IgD-negative memory B cell (primary cell): ENCODE measurements at regions not wholly inside any gene's neighbourhood (a gene's known extent, or its start where the extent isn't known, plus 50 kb on each side); places are given as distances from the start of the nearest gene placed in this dataset.
"Not testable (repeated sequence)": the region's sequence is repeated elsewhere in the genome, so short reads cannot be mapped to it uniquely, and the experiment has no call there.

Experiments used
- H3K27ac Mint-ChIP-seq, 3 donors: one replicate each; pipeline ENCODE4 v1.8.0; 2020 to 2022; ENCODE audit warnings: mild to moderate bottlenecking in 3 of 3, mixed read lengths in 3 of 3, moderate library complexity in 1 of 3
- H3K27me3 Mint-ChIP-seq: one replicate; pipeline ENCODE4 v1.8.0; 2021; ENCODE audit warnings: mixed read lengths
- H3K36me3 Mint-ChIP-seq: one replicate; pipeline ENCODE4 v1.8.0; 2020; ENCODE audit warnings: mild to moderate bottlenecking, mixed read lengths
- H3K4me1 Mint-ChIP-seq, 3 donors: one replicate each; pipeline ENCODE4 v1.8.0; 2020 to 2022; ENCODE audit warnings: mixed read lengths in 3 of 3, mild to moderate bottlenecking in 1 of 3
- H3K4me3 Mint-ChIP-seq, 4 donors: one replicate each; pipeline ENCODE4 v1.8.0; 2020 to 2022; ENCODE audit warnings: mild to moderate bottlenecking in 4 of 4, mixed read lengths in 4 of 4, moderate library complexity in 3 of 4
- H3K9me3 Mint-ChIP-seq, 3 donors: one replicate each; pipeline ENCODE4 v1.8.0; 2020 to 2021; ENCODE audit warnings: mixed read lengths in 3 of 3, mild to moderate bottlenecking in 1 of 3

- H3K4me1 Mint-ChIP-seq, H3K27ac Mint-ChIP-seq, H3K27me3 Mint-ChIP-seq, H3K9me3 Mint-ChIP-seq, H3K36me3 Mint-ChIP-seq, H3K4me3 Mint-ChIP-seq: not testable (repeated sequence)
Observed at GRCh38 chr18:66866427-66866940, 262.6 kb upstream of the CDH19 start.

- no peak overlapping the region for H3K27ac Mint-ChIP-seq
- no peaks in the 10 kb centered on the region for H3K27me3 Mint-ChIP-seq
- no peaks in the 10 kb centered on the region for H3K4me1 Mint-ChIP-seq
- peaks cover 0 to 25% (median 5%) of the 10 kb centered on the region in 3 donors for H3K9me3 Mint-ChIP-seq
- H3K4me3 Mint-ChIP-seq, result no peak overlapping the region
- no peaks in the 10 kb centered on the region for H3K36me3 Mint-ChIP-seq
Observed at GRCh38 chr18:66838340-66838987, 234.6 kb upstream of the CDH19 start.

- no peak overlapping the region for H3K27ac Mint-ChIP-seq
- peaks cover 0 to 6% (median 4%) of the 10 kb centered on the region in 3 donors for H3K9me3 Mint-ChIP-seq
- no peaks in the 10 kb centered on the region for H3K27me3 Mint-ChIP-seq
- no peak overlapping the region for H3K4me3 Mint-ChIP-seq
- H3K4me1 Mint-ChIP-seq, result no peaks in the 10 kb centered on the region
- H3K36me3 Mint-ChIP-seq, result no peaks in the 10 kb centered on the region
Observed at GRCh38 chr18:66833646-66834045, 229.8 kb upstream of the CDH19 start.

- H3K27ac Mint-ChIP-seq, result no peak overlapping the region
- no peaks in the 10 kb centered on the region for H3K4me1 Mint-ChIP-seq
- no peaks in the 10 kb centered on the region for H3K27me3 Mint-ChIP-seq
- H3K4me3 Mint-ChIP-seq, result no peak overlapping the region
- peaks cover 0 to 2% (median 2%) of the 10 kb centered on the region in 3 donors for H3K9me3 Mint-ChIP-seq
- no peaks in the 10 kb centered on the region for H3K36me3 Mint-ChIP-seq
Observed at GRCh38 chr18:66826211-66826610, 222.3 kb upstream of the CDH19 start.

GRCh38 chr18:66825347-66825746 is 221.5 kb upstream of the CDH19 start:
- peaks cover 0 to 2% (median 0%) of the 10 kb centered on the region in 3 donors for H3K9me3 Mint-ChIP-seq
- no peak overlapping the region for H3K4me3 Mint-ChIP-seq
- no peaks in the 10 kb centered on the region for H3K4me1 Mint-ChIP-seq
- no peaks in the 10 kb centered on the region for H3K36me3 Mint-ChIP-seq
- no peak overlapping the region for H3K27ac Mint-ChIP-seq
- H3K27me3 Mint-ChIP-seq, result no peaks in the 10 kb centered on the region

- no peaks in the 10 kb centered on the region for H3K4me1 Mint-ChIP-seq
- no peaks in the 10 kb centered on the region for H3K27me3 Mint-ChIP-seq
- H3K4me3 Mint-ChIP-seq, result no peak overlapping the region
- no peak overlapping the region for H3K27ac Mint-ChIP-seq
- H3K9me3 Mint-ChIP-seq, result peaks cover 0 to 4% (median 0%) of the 10 kb centered on the region in 3 donors
- H3K36me3 Mint-ChIP-seq, result no peaks in the 10 kb centered on the region
Observed at GRCh38 chr18:66819235-66819634, 215.3 kb upstream of the CDH19 start.

GRCh38 chr18:66813138-66813537 is 209.2 kb upstream of the CDH19 start:
- no peak overlapping the region for H3K4me3 Mint-ChIP-seq
- no peaks in the 10 kb centered on the region for H3K27me3 Mint-ChIP-seq
- H3K36me3 Mint-ChIP-seq, result no peaks in the 10 kb centered on the region
- no peak overlapping the region for H3K27ac Mint-ChIP-seq
- H3K9me3 Mint-ChIP-seq, result peaks cover 0 to 4% (median 0%) of the 10 kb centered on the region in 3 donors
- H3K4me1 Mint-ChIP-seq, result no peaks in the 10 kb centered on the region

- Mint-ChIP-seq H3K27me3 (no peaks in the 10 kb centered on the region), H3K27ac (no peak overlapping the region), H3K9me3 (peaks cover 0 to 2% (median 2%) of the 10 kb centered on the region in 3 donors), H3K4me3 (no peak overlapping the region), H3K4me1 (no peaks in the 10 kb centered on the region), H3K36me3 (no peaks in the 10 kb centered on the region)
Observed at GRCh38 chr18:66795051-66795450, 191.2 kb upstream of the CDH19 start.

GRCh38 chr18:66792466-66792865 is 188.6 kb upstream of the CDH19 start:
- peaks cover 0 to 2% (median 0%) of the 10 kb centered on the region in 3 donors for H3K9me3 Mint-ChIP-seq
- no peaks in the 10 kb centered on the region for H3K4me1 Mint-ChIP-seq
- no peaks in the 10 kb centered on the region for H3K36me3 Mint-ChIP-seq
- no peaks in the 10 kb centered on the region for H3K27me3 Mint-ChIP-seq
- no peak overlapping the region for H3K4me3 Mint-ChIP-seq
- no peak overlapping the region for H3K27ac Mint-ChIP-seq

- Mint-ChIP-seq H3K4me1 (no peaks in the 10 kb centered on the region), H3K27ac (no peak overlapping the region), H3K4me3 (no peak overlapping the region), H3K9me3 (no peaks in the 10 kb centered on the region), H3K27me3 (no peaks in the 10 kb centered on the region), H3K36me3 (no peaks in the 10 kb centered on the region)
Observed at GRCh38 chr18:66780609-66781008, 176.7 kb upstream of the CDH19 start.

GRCh38 chr18:66778048-66778447 is 174.2 kb upstream of the CDH19 start:
- H3K36me3 Mint-ChIP-seq, result no peaks in the 10 kb centered on the region
- H3K4me3 Mint-ChIP-seq, result no peak overlapping the region
- no peak overlapping the region for H3K27ac Mint-ChIP-seq
- H3K4me1 Mint-ChIP-seq, result no peaks in the 10 kb centered on the region
- no peaks in the 10 kb centered on the region for H3K27me3 Mint-ChIP-seq
- no peaks in the 10 kb centered on the region for H3K9me3 Mint-ChIP-seq

GRCh38 chr18:66769375-66769774 is 165.5 kb upstream of the CDH19 start:
- H3K4me3 Mint-ChIP-seq, result no peak overlapping the region
- H3K9me3 Mint-ChIP-seq, result peaks cover 0 to 4% (median 0%) of the 10 kb centered on the region in 3 donors
- H3K4me1 Mint-ChIP-seq, result no peaks in the 10 kb centered on the region
- no peak overlapping the region for H3K27ac Mint-ChIP-seq
- H3K36me3 Mint-ChIP-seq, result no peaks in the 10 kb centered on the region
- H3K27me3 Mint-ChIP-seq, result no peaks in the 10 kb centered on the region

- no peaks in the 10 kb centered on the region for H3K36me3 Mint-ChIP-seq
- H3K4me3 Mint-ChIP-seq, result no peak overlapping the region
- H3K27me3 Mint-ChIP-seq, result no peaks in the 10 kb centered on the region
- H3K4me1 Mint-ChIP-seq, result no peaks in the 10 kb centered on the region
- H3K9me3 Mint-ChIP-seq, result peaks cover 0 to 5% (median 0%) of the 10 kb centered on the region in 3 donors
- no peak overlapping the region for H3K27ac Mint-ChIP-seq
Observed at GRCh38 chr18:66764230-66764629, 160.3 kb upstream of the CDH19 start.

GRCh38 chr18:66761166-66761565 is 157.3 kb upstream of the CDH19 start:
- no peaks in the 10 kb centered on the region for H3K36me3 Mint-ChIP-seq
- H3K9me3 Mint-ChIP-seq, result peaks cover 0 to 7% (median 1%) of the 10 kb centered on the region in 3 donors
- no peak overlapping the region for H3K4me3 Mint-ChIP-seq
- no peaks in the 10 kb centered on the region for H3K4me1 Mint-ChIP-seq
- no peak overlapping the region for H3K27ac Mint-ChIP-seq
- H3K27me3 Mint-ChIP-seq, result no peaks in the 10 kb centered on the region

GRCh38 chr18:66760559-66760958 is 156.7 kb upstream of the CDH19 start:
- Mint-ChIP-seq H3K27me3 (no peaks in the 10 kb centered on the region), H3K36me3 (no peaks in the 10 kb centered on the region), H3K27ac (no peak overlapping the region), H3K4me3 (no peak overlapping the region), H3K4me1 (no peaks in the 10 kb centered on the region), H3K9me3 (peaks cover 0 to 7% (median 1%) of the 10 kb centered on the region in 3 donors)

GRCh38 chr18:66759050-66759828 is 155.3 kb upstream of the CDH19 start:
- H3K9me3 Mint-ChIP-seq, result peaks cover 0 to 7% (median 1%) of the 10 kb centered on the region in 3 donors
- no peaks in the 10 kb centered on the region for H3K27me3 Mint-ChIP-seq
- no peak overlapping the region for H3K27ac Mint-ChIP-seq
- H3K36me3 Mint-ChIP-seq, result no peaks in the 10 kb centered on the region
- H3K4me1 Mint-ChIP-seq, result no peaks in the 10 kb centered on the region
- H3K4me3 Mint-ChIP-seq, result no peak overlapping the region
